GM23338 (cell line): ENCODE measurements at regions not wholly inside any gene's neighbourhood (a gene's known extent, or its start where the extent isn't known, plus 50 kb on each side); places are given as distances from the start of the nearest gene placed in this dataset.

Experiments used
- ATAC-seq: fragments of 200-7000 bp; cut with Tn5 transposase; 3 replicates; pipeline ENCODE4 v1.9.1; 2020
- DNase-seq: peaks from one replicate; pipeline ENCODE4 v3.0.0-alpha.2; 2015; ENCODE audit warnings: low spot score
- H2AFZ ChIP-seq: fragments of 200-600 bp; sonication (generic); 2 replicates; pipeline ENCODE4 v1.8.0; 2016; ENCODE audit warnings: antibody characterized with exemption, mild to moderate bottlenecking, moderate library complexity
- H3F3A ChIP-seq: fragments of 200-600 bp; sonication (generic); replicated peaks from 2 replicates; pipeline ENCODE4 v1.8.0; 2017; ENCODE audit warnings: antibody characterized with exemption, mixed run types, low read depth
- H3K27ac ChIP-seq: fragments of 200-600 bp; sonication (generic); 2 replicates; pipeline ENCODE4 v1.6.1; 2016; ENCODE audit warnings: low read depth
- H3K27me3 ChIP-seq: fragments of 200-600 bp; sonication (generic); 2 replicates; pipeline ENCODE4 v1.8.0; 2016; ENCODE audit warnings: mild to moderate bottlenecking, mixed run types, moderate library complexity; ENCODE audit not compliant: insufficient read depth
- H3K36me3 ChIP-seq: fragments of 200-600 bp; sonication (generic); 2 replicates; pipeline ENCODE4 v1.8.0; 2016; ENCODE audit warnings: mild to moderate bottlenecking; ENCODE audit not compliant: insufficient read depth
- H3K4me1 ChIP-seq: fragments of 200-600 bp; sonication (generic); 2 replicates; pipeline ENCODE4 v1.8.0; 2016; ENCODE audit warnings: mild to moderate bottlenecking, moderate library complexity; ENCODE audit not compliant: insufficient read depth
- H3K4me2 ChIP-seq: fragments of 200-600 bp; sonication (generic); 2 replicates; pipeline ENCODE4 v1.7.1; 2017; ENCODE audit warnings: mixed run types
- H3K4me3 ChIP-seq: fragments of 200-600 bp; sonication (generic); 2 replicates; pipeline ENCODE4 v1.6.1; 2016; ENCODE audit warnings: mixed run types
- H3K79me2 ChIP-seq: fragments of 200-600 bp; sonication (generic); replicated peaks from 2 replicates; pipeline ENCODE4 v1.8.0; 2017; ENCODE audit warnings: mild to moderate bottlenecking; ENCODE audit not compliant: insufficient read depth
- H3K9me2 ChIP-seq: fragments of 200-600 bp; sonication (generic); 2 replicates; pipeline ENCODE4 v1.8.0; 2017; ENCODE audit not compliant: insufficient read depth
- H4K20me1 ChIP-seq: fragments of 200-600 bp; sonication (generic); replicated peaks from 2 replicates; pipeline ENCODE4 v1.8.0; 2017; ENCODE audit warnings: mild to moderate bottlenecking; ENCODE audit not compliant: insufficient read depth
- H3K27ac Mint-ChIP-seq: 2 replicates; pipeline ENCODE4 v1.8.0; 2020; ENCODE audit warnings: inconsistent platforms, mild to moderate bottlenecking, moderate library complexity, mixed read lengths
- H3K27me3 Mint-ChIP-seq: 3 replicates; pipeline ENCODE4 v1.8.0; 2022; ENCODE audit warnings: low read depth, mild to moderate bottlenecking, moderate library complexity, mixed read lengths, inconsistent platforms; ENCODE audit not compliant: insufficient read depth, poor library complexity
- H3K36me3 Mint-ChIP-seq: 3 replicates; pipeline ENCODE4 v1.8.0; 2021; ENCODE audit warnings: low read depth, mild to moderate bottlenecking, inconsistent platforms, moderate library complexity, mixed read lengths
- H3K4me1 Mint-ChIP-seq: 3 replicates; pipeline ENCODE4 v1.8.0; 2020; ENCODE audit warnings: mild to moderate bottlenecking, inconsistent platforms, mixed read lengths
- H3K4me3 Mint-ChIP-seq: 3 replicates; pipeline ENCODE4 v1.8.0; 2021; ENCODE audit warnings: moderate library complexity, mild to moderate bottlenecking, inconsistent platforms, mixed read lengths
- H3K9me3 Mint-ChIP-seq: 3 replicates; pipeline ENCODE4 v1.8.0; 2020; ENCODE audit warnings: moderate library complexity, mild to moderate bottlenecking, inconsistent platforms, mixed read lengths
- CREB1 ChIP-seq: fragments of 250-450 bp; sonication (Bioruptor Pico); IDR thresholded peaks from 2 replicates; pipeline ENCODE4 v1.5.0; 2020; ENCODE audit warnings: low read depth, mild to moderate bottlenecking, moderate library complexity
- CTCF ChIP-seq, 2 experiments: fragments of 200-600 bp in 1 of 2; sonication (generic) in 1 of 2; conservative IDR thresholded peaks; 2 replicates each; pipeline versions ENCODE4 v1.5.1 to v1.6.1; 2016 to 2017; ENCODE audit warnings: antibody characterized with exemption in 2 of 2, low read depth in 2 of 2, mild to moderate bottlenecking in 2 of 2, moderate library complexity in 1 of 2
- EZH2 ChIP-seq: fragments of 200-600 bp; sonication (generic); IDR thresholded peaks from one replicate; pipeline ENCODE4 v1.8.0; 2017; ENCODE audit warnings: antibody characterized with exemption, mild to moderate bottlenecking, low read depth; ENCODE audit not compliant: unreplicated experiment
- EZH2phosphoT487 ChIP-seq: fragments of 200-600 bp; sonication (generic); IDR thresholded peaks from one replicate; pipeline ENCODE4 v1.8.1; 2018; ENCODE audit warnings: antibody characterized with exemption; ENCODE audit not compliant: unreplicated experiment
- JUNB ChIP-seq: IDR thresholded peaks from one replicate; pipeline ENCODE4 v1.6.1; 2016; ENCODE audit warnings: antibody characterized with exemption; ENCODE audit not compliant: unreplicated experiment
- NANOG ChIP-seq: IDR thresholded peaks from 2 replicates; pipeline ENCODE4 v1.6.1; 2016; ENCODE audit warnings: antibody characterized with exemption, borderline replicate concordance
- POLR2AphosphoS5 ChIP-seq: IDR thresholded peaks from 2 replicates; pipeline ENCODE4 v1.6.1; 2016; ENCODE audit warnings: antibody characterized with exemption, low read depth
- REST ChIP-seq: IDR thresholded peaks from one replicate; pipeline ENCODE4 v1.6.1; 2018; ENCODE audit warnings: antibody characterized with exemption; ENCODE audit not compliant: unreplicated experiment
- STAT1 ChIP-seq: IDR thresholded peaks from one replicate; pipeline ENCODE4 v1.6.1; 2016; ENCODE audit warnings: antibody characterized with exemption; ENCODE audit not compliant: unreplicated experiment
- ZNF114 ChIP-seq: fragments of 250-450 bp; sonication (Bioruptor Pico); IDR thresholded peaks from 2 replicates; pipeline ENCODE4 v1.5.0; 2020; ENCODE audit warnings: mild to moderate bottlenecking, moderate library complexity
- ZNF331 ChIP-seq: fragments of 250-450 bp; sonication (Bioruptor Pico); IDR thresholded peaks from 2 replicates; pipeline ENCODE4 v1.5.0; 2020; ENCODE audit warnings: low read depth, mild to moderate bottlenecking, moderate library complexity
- TF ChIP-seq, protein P1 (sequence below): fragments of 250-450 bp; sonication (Bioruptor Pico); IDR thresholded peaks from 2 replicates; pipeline ENCODE4 v1.5.0; 2020; ENCODE audit warnings: mild to moderate bottlenecking, moderate library complexity
- TF ChIP-seq, protein P2 (sequence below): IDR thresholded peaks from 2 replicates; pipeline ENCODE4 v1.6.1; 2016; ENCODE audit warnings: antibody characterized with exemption

DNA sequence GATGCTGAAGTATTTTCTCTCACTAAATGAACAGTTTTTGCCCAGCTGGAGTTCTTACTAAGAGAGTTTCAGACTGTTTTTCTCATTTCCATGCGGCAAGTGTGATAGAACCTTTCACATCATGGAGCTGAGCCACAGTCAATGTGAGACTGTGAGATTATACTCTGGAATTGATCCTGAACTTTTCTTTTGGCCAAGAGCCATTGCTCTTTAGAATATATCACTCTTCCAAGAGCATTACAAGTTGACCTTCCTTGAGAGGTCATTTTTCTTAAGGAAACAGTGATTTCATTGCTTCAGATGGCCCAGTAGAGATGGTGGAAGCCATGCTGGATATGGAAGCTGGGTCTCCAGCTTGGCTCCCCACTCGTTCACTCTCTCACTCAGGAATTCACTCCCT, 212.9 kb upstream of the UMPS start:
- H3K4me1 Mint-ChIP-seq = peaks cover 35% of the 10 kb centered on the region
- no peaks in the 10 kb centered on the region for H3K9me3 Mint-ChIP-seq
- H3K27ac ChIP-seq = no peak overlapping the region
- H3K4me3 ChIP-seq = no peak overlapping the region
- H3K36me3 ChIP-seq = no peaks in the 10 kb centered on the region
- no peaks in the 10 kb centered on the region for H3F3A ChIP-seq
- H3K4me2 ChIP-seq = no peak overlapping the region
- ATAC-seq (no peak), DNase-seq (no peak)
- peaks cover 11% of the 10 kb centered on the region for H3K9me2 ChIP-seq
- H3K27me3 ChIP-seq = no peaks in the 10 kb centered on the region
- no peaks in the 10 kb centered on the region for H3K36me3 Mint-ChIP-seq
- H3K27me3 Mint-ChIP-seq = peaks cover 7% of the 10 kb centered on the region
- H3K4me3 Mint-ChIP-seq = no peak overlapping the region
- TF ChIP-seq CTCF (conservative IDR thresholded peaks at IDR 0.05; ENCODE audit: low read depth in 2 of 2) (no peak), EZH2 (no peak), EZH2phosphoT487 (no peak), ZNF331 (CRISPR knock-in tag) (no peak), STAT1 (no peak), NANOG (no peak), CREB1 (no peak), JUNB (no peak), REST (no peak), POLR2AphosphoS5 (no peak), ZNF114 (CRISPR knock-in tag) (no peak)
- TF ChIP-seq, protein P1, sequence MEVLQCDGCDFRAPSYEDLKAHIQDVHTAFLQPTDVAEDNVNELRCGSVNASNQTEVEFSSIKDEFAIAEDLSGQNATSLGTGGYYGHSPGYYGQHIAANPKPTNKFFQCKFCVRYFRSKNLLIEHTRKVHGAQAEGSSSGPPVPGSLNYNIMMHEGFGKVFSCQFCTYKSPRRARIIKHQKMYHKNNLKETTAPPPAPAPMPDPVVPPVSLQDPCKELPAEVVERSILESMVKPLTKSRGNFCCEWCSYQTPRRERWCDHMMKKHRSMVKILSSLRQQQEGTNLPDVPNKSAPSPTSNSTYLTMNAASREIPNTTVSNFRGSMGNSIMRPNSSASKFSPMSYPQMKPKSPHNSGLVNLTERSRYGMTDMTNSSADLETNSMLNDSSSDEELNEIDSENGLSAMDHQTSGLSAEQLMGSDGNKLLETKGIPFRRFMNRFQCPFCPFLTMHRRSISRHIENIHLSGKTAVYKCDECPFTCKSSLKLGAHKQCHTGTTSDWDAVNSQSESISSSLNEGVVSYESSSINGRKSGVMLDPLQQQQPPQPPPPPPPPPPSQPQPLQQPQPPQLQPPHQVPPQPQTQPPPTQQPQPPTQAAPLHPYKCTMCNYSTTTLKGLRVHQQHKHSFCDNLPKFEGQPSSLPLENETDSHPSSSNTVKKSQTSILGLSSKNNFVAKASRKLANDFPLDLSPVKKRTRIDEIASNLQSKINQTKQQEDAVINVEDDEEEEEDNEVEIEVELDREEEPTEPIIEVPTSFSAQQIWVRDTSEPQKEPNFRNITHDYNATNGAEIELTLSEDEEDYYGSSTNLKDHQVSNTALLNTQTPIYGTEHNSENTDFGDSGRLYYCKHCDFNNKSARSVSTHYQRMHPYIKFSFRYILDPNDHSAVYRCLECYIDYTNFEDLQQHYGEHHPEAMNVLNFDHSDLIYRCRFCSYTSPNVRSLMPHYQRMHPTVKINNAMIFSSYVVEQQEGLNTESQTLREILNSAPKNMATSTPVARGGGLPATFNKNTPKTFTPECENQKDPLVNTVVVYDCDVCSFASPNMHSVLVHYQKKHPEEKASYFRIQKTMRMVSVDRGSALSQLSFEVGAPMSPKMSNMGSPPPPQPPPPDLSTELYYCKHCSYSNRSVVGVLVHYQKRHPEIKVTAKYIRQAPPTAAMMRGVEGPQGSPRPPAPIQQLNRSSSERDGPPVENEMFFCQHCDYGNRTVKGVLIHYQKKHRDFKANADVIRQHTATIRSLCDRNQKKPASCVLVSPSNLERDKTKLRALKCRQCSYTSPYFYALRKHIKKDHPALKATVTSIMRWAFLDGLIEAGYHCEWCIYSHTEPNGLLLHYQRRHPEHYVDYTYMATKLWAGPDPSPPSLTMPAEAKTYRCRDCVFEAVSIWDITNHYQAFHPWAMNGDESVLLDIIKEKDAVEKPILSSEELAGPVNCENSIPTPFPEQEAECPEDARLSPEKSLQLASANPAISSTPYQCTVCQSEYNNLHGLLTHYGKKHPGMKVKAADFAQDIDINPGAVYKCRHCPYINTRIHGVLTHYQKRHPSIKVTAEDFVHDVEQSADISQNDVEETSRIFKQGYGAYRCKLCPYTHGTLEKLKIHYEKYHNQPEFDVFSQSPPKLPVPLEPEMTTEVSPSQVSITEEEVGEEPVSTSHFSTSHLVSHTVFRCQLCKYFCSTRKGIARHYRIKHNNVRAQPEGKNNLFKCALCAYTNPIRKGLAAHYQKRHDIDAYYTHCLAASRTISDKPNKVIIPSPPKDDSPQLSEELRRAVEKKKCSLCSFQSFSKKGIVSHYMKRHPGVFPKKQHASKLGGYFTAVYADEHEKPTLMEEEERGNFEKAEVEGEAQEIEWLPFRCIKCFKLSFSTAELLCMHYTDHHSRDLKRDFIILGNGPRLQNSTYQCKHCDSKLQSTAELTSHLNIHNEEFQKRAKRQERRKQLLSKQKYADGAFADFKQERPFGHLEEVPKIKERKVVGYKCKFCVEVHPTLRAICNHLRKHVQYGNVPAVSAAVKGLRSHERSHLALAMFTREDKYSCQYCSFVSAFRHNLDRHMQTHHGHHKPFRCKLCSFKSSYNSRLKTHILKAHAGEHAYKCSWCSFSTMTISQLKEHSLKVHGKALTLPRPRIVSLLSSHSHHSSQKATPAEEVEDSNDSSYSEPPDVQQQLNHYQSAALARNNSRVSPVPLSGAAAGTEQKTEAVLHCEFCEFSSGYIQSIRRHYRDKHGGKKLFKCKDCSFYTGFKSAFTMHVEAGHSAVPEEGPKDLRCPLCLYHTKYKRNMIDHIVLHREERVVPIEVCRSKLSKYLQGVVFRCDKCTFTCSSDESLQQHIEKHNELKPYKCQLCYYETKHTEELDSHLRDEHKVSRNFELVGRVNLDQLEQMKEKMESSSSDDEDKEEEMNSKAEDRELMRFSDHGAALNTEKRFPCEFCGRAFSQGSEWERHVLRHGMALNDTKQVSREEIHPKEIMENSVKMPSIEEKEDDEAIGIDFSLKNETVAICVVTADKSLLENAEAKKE (CRISPR knock-in tag) = no peak
- TF ChIP-seq, protein P2, sequence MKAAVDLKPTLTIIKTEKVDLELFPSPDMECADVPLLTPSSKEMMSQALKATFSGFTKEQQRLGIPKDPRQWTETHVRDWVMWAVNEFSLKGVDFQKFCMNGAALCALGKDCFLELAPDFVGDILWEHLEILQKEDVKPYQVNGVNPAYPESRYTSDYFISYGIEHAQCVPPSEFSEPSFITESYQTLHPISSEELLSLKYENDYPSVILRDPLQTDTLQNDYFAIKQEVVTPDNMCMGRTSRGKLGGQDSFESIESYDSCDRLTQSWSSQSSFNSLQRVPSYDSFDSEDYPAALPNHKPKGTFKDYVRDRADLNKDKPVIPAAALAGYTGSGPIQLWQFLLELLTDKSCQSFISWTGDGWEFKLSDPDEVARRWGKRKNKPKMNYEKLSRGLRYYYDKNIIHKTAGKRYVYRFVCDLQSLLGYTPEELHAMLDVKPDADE = no peak
- H3K79me2 ChIP-seq = no peaks in the 10 kb centered on the region
- no peaks in the 10 kb centered on the region for H4K20me1 ChIP-seq
- H3K4me1 ChIP-seq = peaks cover 32% of the 10 kb centered on the region
- H3K27ac Mint-ChIP-seq = no peak overlapping the region
- H2AFZ ChIP-seq = no peak overlapping the region
